H9 (cell line): ENCODE measurements at regions not wholly inside any gene's neighbourhood (a gene's known extent, or its start where the extent isn't known, plus 50 kb on each side); places are given as distances from the start of the nearest gene placed in this dataset.

Experiments
- DNase-seq: peaks from one replicate; pipeline ENCODE4 v3.0.0-alpha.2; 2017
- H2AFZ ChIP-seq: one replicate; pipeline ENCODE4 v1.6.1; 2013; ENCODE audit warnings: mild to moderate bottlenecking, low read length, control low read depth, moderate library complexity
- H2AK5ac ChIP-seq: 2 replicates; pipeline ENCODE4 v1.6.1; 2013; ENCODE audit warnings: low read length, control low read depth, mixed read lengths; ENCODE audit not compliant: insufficient read length
- H2BK120ac ChIP-seq: one replicate; pipeline ENCODE4 v1.6.1; 2013; ENCODE audit warnings: low read depth, mild to moderate bottlenecking, low read length, control low read depth, inconsistent platforms; ENCODE audit not compliant: poor library complexity, severe bottlenecking
- H2BK12ac ChIP-seq: 2 replicates; pipeline ENCODE4 v1.6.1; 2013; ENCODE audit warnings: low read length, control low read depth, mixed read lengths, low read depth; ENCODE audit not compliant: insufficient read length
- H2BK15ac ChIP-seq: 2 replicates; pipeline ENCODE4 v1.6.1; 2013; ENCODE audit warnings: low read depth, low read length, control low read depth
- H2BK20ac ChIP-seq: one replicate; pipeline ENCODE4 v1.6.1; 2013; ENCODE audit warnings: low read depth, mild to moderate bottlenecking, low read length, control low read depth, inconsistent platforms; ENCODE audit not compliant: poor library complexity, severe bottlenecking
- H2BK5ac ChIP-seq: 2 replicates; pipeline ENCODE4 v1.6.1; 2013; ENCODE audit warnings: low read length, control low read depth, mixed read lengths; ENCODE audit not compliant: insufficient read length
- H3K14ac ChIP-seq: 2 replicates; pipeline ENCODE4 v1.6.1; 2013; ENCODE audit warnings: low read length, control low read depth; ENCODE audit not compliant: insufficient read depth
- H3K18ac ChIP-seq: 2 replicates; pipeline ENCODE4 v1.6.1; 2013; ENCODE audit warnings: low read depth, mild to moderate bottlenecking, mixed read lengths, low read length, control low read depth; ENCODE audit not compliant: insufficient read length
- H3K23ac ChIP-seq: 2 replicates; pipeline ENCODE4 v1.6.1; 2013; ENCODE audit warnings: low read length, control low read depth, mixed read lengths, low read depth; ENCODE audit not compliant: insufficient read length
- H3K23me2 ChIP-seq: 2 replicates; pipeline ENCODE4 v1.6.1; 2013; ENCODE audit warnings: low read depth, mild to moderate bottlenecking, mixed read lengths, low read length, control low read depth; ENCODE audit not compliant: insufficient read length, poor library complexity, severe bottlenecking
- H3K27ac ChIP-seq: 2 replicates; pipeline ENCODE4 v1.5.1; 2013; ENCODE audit warnings: low read length, control low read depth, mixed read lengths, low read depth; ENCODE audit not compliant: insufficient read length
- H3K27me3 ChIP-seq: 2 replicates; pipeline ENCODE4 v1.6.1; 2013; ENCODE audit warnings: low read length, control low read depth, inconsistent platforms; ENCODE audit not compliant: insufficient read depth
- H3K4ac ChIP-seq: 2 replicates; pipeline ENCODE4 v1.6.1; 2013; ENCODE audit warnings: low read depth, mild to moderate bottlenecking, control low read depth, inconsistent platforms, low read length, moderate library complexity
- H3K4me1 ChIP-seq: 2 replicates; pipeline ENCODE4 v1.6.1; 2013; ENCODE audit warnings: low read length, control low read depth, inconsistent platforms; ENCODE audit not compliant: insufficient read depth
- H3K4me2 ChIP-seq: 2 replicates; pipeline ENCODE4 v1.6.1; 2013; ENCODE audit warnings: low read length, control low read depth, mixed read lengths; ENCODE audit not compliant: insufficient read length, insufficient read depth
- H3K56ac ChIP-seq: 2 replicates; pipeline ENCODE4 v1.6.1; 2013; ENCODE audit warnings: low read depth, mild to moderate bottlenecking, mixed read lengths, low read length, control low read depth; ENCODE audit not compliant: insufficient read length
- H3K79me1 ChIP-seq: 2 replicates; pipeline ENCODE4 v1.6.1; 2013; ENCODE audit warnings: low read depth, mild to moderate bottlenecking, moderate library complexity, low read length, control low read depth, inconsistent platforms; ENCODE audit not compliant: insufficient read depth, poor library complexity, severe bottlenecking
- H3K79me2 ChIP-seq: 2 replicates; pipeline ENCODE4 v1.6.1; 2013; ENCODE audit warnings: low read length, control low read depth, inconsistent platforms; ENCODE audit not compliant: insufficient read depth
- H3K9ac ChIP-seq: 2 replicates; pipeline ENCODE4 v1.6.1; 2013; ENCODE audit warnings: low read length, control low read depth, mixed read lengths; ENCODE audit not compliant: insufficient read length; ENCODE audit errors: extremely low read depth
- H3K9me3 ChIP-seq: one replicate; pipeline ENCODE4 v1.6.1; 2013; ENCODE audit warnings: low read depth, low read length, inconsistent platforms; ENCODE audit not compliant: control insufficient read depth
- H3T11ph ChIP-seq: one replicate; pipeline ENCODE4 v1.6.1; 2013; ENCODE audit warnings: mild to moderate bottlenecking, low read length, control low read depth, inconsistent platforms
- H4K20me1 ChIP-seq: one replicate; pipeline ENCODE4 v1.6.1; 2013; ENCODE audit not compliant: control insufficient read depth, insufficient read length, insufficient read depth
- H4K5ac ChIP-seq: 2 replicates; pipeline ENCODE4 v1.6.1; 2013; ENCODE audit warnings: low read depth, mild to moderate bottlenecking, mixed read lengths, low read length, control low read depth; ENCODE audit not compliant: insufficient read length
- H4K8ac ChIP-seq: replicated peaks from 2 replicates; pipeline ENCODE4 v1.6.1; 2013; ENCODE audit warnings: low read length, control low read depth, mixed read lengths, low read depth; ENCODE audit not compliant: insufficient read length
- H4K91ac ChIP-seq: 2 replicates; pipeline ENCODE4 v1.6.1; 2013; ENCODE audit warnings: low read depth, mild to moderate bottlenecking, moderate library complexity, mixed read lengths, low read length, control low read depth; ENCODE audit not compliant: insufficient read length
- H3K27ac Mint-ChIP-seq, 3 experiments: 2 replicates in 2 of 3; 3 replicates in 1 of 3; pipeline ENCODE4 v1.8.0; 2020 to 2021; ENCODE audit warnings: mixed read lengths in 3 of 3, mild to moderate bottlenecking in 1 of 3, moderate library complexity in 1 of 3
- H3K27me3 Mint-ChIP-seq: 2 replicates; pipeline ENCODE4 v1.8.0; 2021; ENCODE audit warnings: low read depth, mild to moderate bottlenecking, moderate library complexity, mixed read lengths
- H3K36me3 Mint-ChIP-seq, 3 experiments: 2 replicates in 2 of 3; 3 replicates in 1 of 3; pipeline ENCODE4 v1.8.0; 2020 to 2021; ENCODE audit warnings: low read depth in 3 of 3, mixed read lengths in 3 of 3; ENCODE audit not compliant: insufficient read depth in 1 of 3
- H3K4me1 Mint-ChIP-seq, 2 experiments: 2 replicates each; pipeline ENCODE4 v1.8.0; 2020; ENCODE audit warnings: mixed read lengths in 2 of 2
- H3K4me3 Mint-ChIP-seq, 2 experiments: 2 replicates in 1 of 2; 3 replicates in 1 of 2; pipeline ENCODE4 v1.8.0; 2020 to 2021; ENCODE audit warnings: mild to moderate bottlenecking in 2 of 2, mixed read lengths in 2 of 2, moderate library complexity in 1 of 2
- H3K9me3 Mint-ChIP-seq, 2 experiments: 2 replicates in 1 of 2; 3 replicates in 1 of 2; pipeline ENCODE4 v1.8.0; 2020; ENCODE audit warnings: mild to moderate bottlenecking in 2 of 2, mixed read lengths in 2 of 2, moderate library complexity in 1 of 2
- WGBS: extraction: QIAGEN DNeasy Blood & Tissue Kit; methylation state at CpG from one replicate; pipeline ENCODE4 v1.1.7; 2013; ENCODE audit warnings: missing lambda C conversion rate, low lambda C conversion rate, mixed read lengths; ENCODE audit not compliant: insufficient read length; ENCODE audit errors: extremely low coverage; 5-methylcytosine and 5-hydroxymethylcytosine counted together
- TF ChIP-seq, protein P1 (sequence below): fragments of 200-600 bp; sonication (generic); conservative IDR thresholded peaks from 3 replicates; pipeline ENCODE4 v1.8.0; 2021; ENCODE audit warnings: antibody characterized with exemption, mild to moderate bottlenecking

GRCh38 chr18:4734021-4734420 is 278.9 kb upstream of the DLGAP1 start:
- Histone ChIP-seq H2BK12ac (no peak overlapping the region), H3K4ac (no peak overlapping the region), H3K79me1 (no peaks in the 10 kb centered on the region), H3K4me1 (no peaks in the 10 kb centered on the region), H3K79me2 (no peaks in the 10 kb centered on the region), H3K4me2 (no peak overlapping the region), H2BK20ac (no peak overlapping the region), H3K56ac (no peak overlapping the region), H2AK5ac (no peak overlapping the region), H3T11ph (no peak overlapping the region), H2BK120ac (no peak overlapping the region), H4K91ac (no peak overlapping the region), H3K9ac (no peak overlapping the region), H3K23me2 (no peaks in the 10 kb centered on the region), H3K18ac (no peak overlapping the region), H2BK5ac (no peak overlapping the region), H4K5ac (no peak overlapping the region), H3K9me3 (no peaks in the 10 kb centered on the region), H3K27me3 (no peaks in the 10 kb centered on the region), H3K23ac (no peak overlapping the region), H3K27ac (no peak overlapping the region), H4K20me1 (peaks cover 2% of the 10 kb centered on the region), H2AFZ (no peak overlapping the region), H2BK15ac (no peak overlapping the region), H4K8ac (no peak overlapping the region), H3K14ac (no peak overlapping the region)
- Mint-ChIP-seq H3K27me3 (no peaks in the 10 kb centered on the region), H3K9me3 (no peaks in the 10 kb centered on the region; a peak in 1 of 5 replicates), H3K4me3 (no peak overlapping the region), H3K4me1 (peaks cover 6 to 10% of the 10 kb centered on the region in 2 experiments), H3K36me3 (no peaks in the 10 kb centered on the region), H3K27ac (peak overlapping the region in 1 of 3 experiments; percentile 48; a peak in 1 of 7 replicates)
- no CpG with 5 or more reads among the region's 2 CpGs for WGBS
- TF ChIP-seq, protein P1, sequence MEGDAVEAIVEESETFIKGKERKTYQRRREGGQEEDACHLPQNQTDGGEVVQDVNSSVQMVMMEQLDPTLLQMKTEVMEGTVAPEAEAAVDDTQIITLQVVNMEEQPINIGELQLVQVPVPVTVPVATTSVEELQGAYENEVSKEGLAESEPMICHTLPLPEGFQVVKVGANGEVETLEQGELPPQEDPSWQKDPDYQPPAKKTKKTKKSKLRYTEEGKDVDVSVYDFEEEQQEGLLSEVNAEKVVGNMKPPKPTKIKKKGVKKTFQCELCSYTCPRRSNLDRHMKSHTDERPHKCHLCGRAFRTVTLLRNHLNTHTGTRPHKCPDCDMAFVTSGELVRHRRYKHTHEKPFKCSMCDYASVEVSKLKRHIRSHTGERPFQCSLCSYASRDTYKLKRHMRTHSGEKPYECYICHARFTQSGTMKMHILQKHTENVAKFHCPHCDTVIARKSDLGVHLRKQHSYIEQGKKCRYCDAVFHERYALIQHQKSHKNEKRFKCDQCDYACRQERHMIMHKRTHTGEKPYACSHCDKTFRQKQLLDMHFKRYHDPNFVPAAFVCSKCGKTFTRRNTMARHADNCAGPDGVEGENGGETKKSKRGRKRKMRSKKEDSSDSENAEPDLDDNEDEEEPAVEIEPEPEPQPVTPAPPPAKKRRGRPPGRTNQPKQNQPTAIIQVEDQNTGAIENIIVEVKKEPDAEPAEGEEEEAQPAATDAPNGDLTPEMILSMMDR = no peak
- DNase-seq = no peak
